ENCODE measurements at regions not wholly inside any gene's neighbourhood (a gene's known extent, or its start where the extent isn't known, plus 50 kb on each side); places are given as distances from the start of the nearest gene placed in this dataset.

- Mint-ChIP-seq H3K27ac (no peak overlapping the region), H3K9me3 (peaks cover 97% of the 10 kb centered on the region), H3K4me3 (no peak overlapping the region), H3K36me3 (ENCODE audit: low read depth) (peaks cover 40% of the 10 kb centered on the region), H3K4me1 (no peaks in the 10 kb centered on the region), H3K27me3 (ENCODE audit: insufficient read depth, low read depth, poor library complexity) (peaks cover 3% of the 10 kb centered on the region)
- H3K27me3 ChIP-seq (ENCODE audit: insufficient read depth): no peaks in the 10 kb centered on the region
- no peaks in the 10 kb centered on the region for H3K9me2 ChIP-seq (ENCODE audit: insufficient read depth)
- H2AFZ ChIP-seq: no peak overlapping the region
- H3K4me3 ChIP-seq: no peak overlapping the region
- no peak overlapping the region for H3K27ac ChIP-seq (ENCODE audit: low read depth)
- H3K4me1 ChIP-seq (ENCODE audit: insufficient read depth): no peaks in the 10 kb centered on the region
- no peak for TF ChIP-seq EZH2phosphoT487 (IDR thresholded peaks at IDR 0.05; ENCODE audit: unreplicated experiment)
- no peak for TF ChIP-seq NANOG (IDR thresholded peaks at IDR 0.05; ENCODE audit: borderline replicate concordance)
- no peak for TF ChIP-seq POLR2AphosphoS5 (IDR thresholded peaks at IDR 0.05; ENCODE audit: low read depth)
- H3K4me2 ChIP-seq: no peak overlapping the region
- ATAC-seq (no peak), DNase-seq (ENCODE audit: low spot score) (no peak)
- H3F3A ChIP-seq (replicated peaks; ENCODE audit: low read depth): no peaks in the 10 kb centered on the region
- H3K36me3 ChIP-seq (ENCODE audit: insufficient read depth): no peaks in the 10 kb centered on the region
- no peaks in the 10 kb centered on the region for H3K79me2 ChIP-seq (replicated peaks; ENCODE audit: insufficient read depth)
- no peaks in the 10 kb centered on the region for H4K20me1 ChIP-seq (replicated peaks; ENCODE audit: insufficient read depth)
Observed at GRCh38 chr12:127957001-127957660, 309.8 kb upstream of the TMEM132C start.

GRCh38 chr12:127962303-127962702 is 304.7 kb upstream of the TMEM132C start:
- no peaks in the 10 kb centered on the region for H3K79me2 ChIP-seq (replicated peaks; ENCODE audit: insufficient read depth)
- H3F3A ChIP-seq (replicated peaks; ENCODE audit: low read depth): no peaks in the 10 kb centered on the region
- DNase-seq (ENCODE audit: low spot score): no peak
- H3K27ac Mint-ChIP-seq: no peak overlapping the region
- H2AFZ ChIP-seq: no peak overlapping the region
- no peaks in the 10 kb centered on the region for H4K20me1 ChIP-seq (replicated peaks; ENCODE audit: insufficient read depth)
- no peak for ATAC-seq
- TF ChIP-seq CREB1 (CRISPR knock-in tag; IDR thresholded peaks at IDR 0.05; ENCODE audit: low read depth) (no peak), ZNF331 (CRISPR knock-in tag; IDR thresholded peaks at IDR 0.05; ENCODE audit: low read depth) (no peak), REST (IDR thresholded peaks at IDR 0.05; ENCODE audit: unreplicated experiment) (no peak), EZH2phosphoT487 (IDR thresholded peaks at IDR 0.05; ENCODE audit: unreplicated experiment) (no peak), POLR2AphosphoS5 (IDR thresholded peaks at IDR 0.05; ENCODE audit: low read depth) (no peak), NANOG (IDR thresholded peaks at IDR 0.05; ENCODE audit: borderline replicate concordance) (no peak), ZNF462 (CRISPR knock-in tag; IDR thresholded peaks at IDR 0.05) (no peak), CTCF (conservative IDR thresholded peaks at IDR 0.05; ENCODE audit: low read depth in 2 of 2) (no peak), STAT1 (IDR thresholded peaks at IDR 0.05; ENCODE audit: unreplicated experiment) (no peak)
- H3K27me3 ChIP-seq (ENCODE audit: insufficient read depth): no peaks in the 10 kb centered on the region
- H3K36me3 Mint-ChIP-seq (ENCODE audit: low read depth): peaks cover 47% of the 10 kb centered on the region
- H3K36me3 ChIP-seq (ENCODE audit: insufficient read depth): no peaks in the 10 kb centered on the region
- H3K9me3 Mint-ChIP-seq: peaks cover 100% of the 10 kb centered on the region
- no peaks in the 10 kb centered on the region for H3K4me1 ChIP-seq (ENCODE audit: insufficient read depth)
- no peaks in the 10 kb centered on the region for H3K4me1 Mint-ChIP-seq
- no peaks in the 10 kb centered on the region for H3K9me2 ChIP-seq (ENCODE audit: insufficient read depth)
- H3K27ac ChIP-seq (ENCODE audit: low read depth): no peak overlapping the region
- peaks cover 3% of the 10 kb centered on the region for H3K27me3 Mint-ChIP-seq (ENCODE audit: insufficient read depth, low read depth, poor library complexity)
- H3K4me3 ChIP-seq: no peak overlapping the region
- no peak overlapping the region for H3K4me2 ChIP-seq
- no peak overlapping the region for H3K4me3 Mint-ChIP-seq
